Stimulated activated CD4-positive, alpha-beta T cell treated with anti-CD3 and anti-CD28 coated beads, Interleukin-4, amount 100 ng/mL, for 48 hours (primary cell): ENCODE measurements at regions not wholly inside any gene's neighbourhood (a gene's known extent, or its start where the extent isn't known, plus 50 kb on each side); places are given as distances from the start of the nearest gene placed in this dataset.

ENCODE experiments used
- DNase-seq, 2 donors: peaks; one replicate each; pipeline ENCODE4 v3.0.0-alpha.2; 2020; ENCODE audit warnings: low read depth in 2 of 2

- DNase-seq = no peak
Observed at GRCh38 chr6:145233955-145234354, 501.4 kb downstream of the EPM2A start.

- no peak for DNase-seq
Observed at GRCh38 chr6:145235207-145235606, 500.1 kb downstream of the EPM2A start.

GRCh38 chr6:145238787-145239186 lies 496.5 kb downstream of the EPM2A start:
- DNase-seq = no peak

DNA sequence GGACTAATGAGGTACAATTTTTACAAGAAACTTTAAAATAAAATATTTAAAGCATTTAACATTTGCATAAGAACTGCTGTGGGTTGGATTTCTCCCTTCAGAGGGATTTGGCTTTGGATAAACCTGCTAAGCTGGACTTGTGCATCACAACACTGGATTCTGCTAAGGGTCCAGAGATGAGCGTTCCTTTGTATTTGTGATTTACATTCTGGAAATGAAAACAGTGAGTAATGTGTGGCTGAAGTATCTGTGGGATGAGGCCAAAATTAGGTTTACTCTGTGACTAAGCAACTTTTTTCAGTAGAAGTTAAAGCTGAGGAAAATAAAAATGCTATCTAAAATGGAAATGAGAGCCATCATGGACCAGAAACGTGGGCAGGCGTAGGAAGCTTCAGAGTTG lies 494.3 kb downstream of the EPM2A start:
- no peak for DNase-seq

DNA sequence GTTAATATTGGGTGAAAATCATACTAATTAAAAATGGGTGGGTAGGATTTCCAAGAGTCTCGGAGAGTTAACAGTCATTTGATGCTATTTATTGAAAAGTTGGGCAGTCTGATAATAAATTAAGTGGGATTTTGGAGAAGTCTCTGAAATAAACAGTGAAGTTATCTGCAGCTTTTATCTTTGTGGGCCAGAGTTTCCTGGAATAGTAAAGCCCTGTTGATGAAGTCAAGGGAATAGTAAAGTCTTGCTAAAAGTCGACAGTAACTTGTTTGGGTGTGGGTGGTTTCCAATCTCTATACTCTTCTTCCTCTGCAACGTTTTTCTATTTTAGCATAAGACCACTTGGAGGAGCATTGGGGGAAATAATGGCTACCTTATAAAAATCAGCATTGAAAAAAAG lies 493.6 kb downstream of the EPM2A start:
- DNase-seq = no peak

DNA sequence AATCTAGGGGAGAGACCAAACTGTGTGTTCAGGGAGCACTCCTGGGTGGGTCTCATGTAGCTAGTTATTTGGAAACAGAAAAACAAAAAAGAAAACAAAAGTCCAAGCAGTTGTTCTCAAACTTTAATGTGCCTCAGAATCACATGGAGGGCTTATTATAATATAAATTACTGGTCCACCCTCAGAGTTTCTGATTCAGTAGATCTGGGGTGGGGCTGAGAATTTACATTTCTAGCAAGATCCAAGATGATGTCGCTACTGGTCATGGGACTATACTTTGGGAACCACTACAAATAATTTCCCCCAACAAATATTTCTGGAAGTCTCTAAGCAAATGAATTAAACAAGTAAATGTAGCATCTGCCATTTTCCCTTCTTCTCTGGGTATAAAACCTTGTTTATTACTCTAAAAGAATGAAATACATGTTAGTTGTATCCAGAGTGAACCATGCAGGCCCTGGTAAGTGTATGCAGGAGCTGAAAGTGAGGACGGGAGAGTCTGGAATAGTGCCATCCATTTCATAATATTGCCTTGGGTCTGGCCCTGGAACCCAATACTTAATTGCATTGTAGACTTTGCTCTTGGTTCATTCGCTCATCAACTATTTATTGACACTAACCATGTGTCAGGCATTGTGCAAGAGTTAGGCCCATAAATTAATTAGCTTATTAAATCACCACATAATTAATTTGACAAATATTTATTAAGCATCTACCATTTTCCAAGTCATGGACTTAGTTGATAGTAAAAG lies 490.8 kb downstream of the EPM2A start:
- no peak for DNase-seq

DNA sequence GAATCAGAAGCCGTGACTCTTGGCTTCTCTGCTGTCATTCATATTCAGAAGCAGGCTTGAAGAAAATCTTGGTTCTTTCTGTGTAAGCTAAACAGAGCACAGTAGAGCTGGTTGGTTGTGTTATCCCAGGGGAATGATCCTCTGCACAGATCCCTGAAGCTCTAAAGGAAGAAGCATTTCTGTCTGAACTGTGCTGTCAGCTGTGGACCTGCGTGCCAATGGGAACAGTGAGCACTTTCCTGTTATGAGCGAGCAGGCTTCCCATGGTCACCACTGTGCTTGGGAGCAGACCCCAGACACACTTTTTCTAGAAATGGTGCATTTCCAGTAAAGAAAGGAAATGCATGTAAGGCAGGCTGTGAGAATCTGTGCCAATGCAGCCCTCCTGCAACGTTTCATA lies 490.2 kb downstream of the EPM2A start:
- DNase-seq = no peak

DNA sequence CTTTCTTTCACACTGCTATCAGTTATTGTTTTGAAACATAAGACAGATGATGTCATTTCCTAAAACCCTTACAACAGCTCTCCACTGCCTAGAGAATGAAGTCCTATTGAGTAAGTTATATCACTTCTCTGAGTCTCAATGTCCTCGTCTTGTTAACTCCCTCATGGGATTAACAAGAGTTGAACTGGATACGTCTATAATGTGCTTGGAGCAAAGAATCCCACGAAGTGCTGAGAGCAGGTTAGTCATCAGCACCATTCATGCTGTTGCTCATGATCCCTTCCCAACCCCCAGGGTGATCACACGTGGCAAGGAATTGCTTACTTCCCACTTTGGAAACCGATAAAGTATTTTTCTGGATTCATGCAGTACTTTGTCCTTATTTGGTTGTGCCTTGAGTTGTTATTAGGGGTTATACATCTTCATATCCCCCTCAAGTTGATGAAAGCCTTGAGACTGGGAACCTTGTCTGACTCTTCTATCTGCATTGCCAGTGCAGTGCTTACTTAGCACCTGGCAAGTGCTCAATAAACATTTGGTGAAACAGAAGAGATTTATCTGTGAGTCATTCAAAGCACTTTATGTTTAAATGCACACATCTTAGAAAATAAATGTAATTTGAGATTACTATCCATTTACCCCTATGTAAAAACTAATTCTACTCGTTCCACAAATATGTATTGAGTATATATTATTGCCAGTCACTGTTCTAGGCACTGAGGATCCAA lies 487.5 kb downstream of the EPM2A start:
- no peak for DNase-seq

GRCh38 chr6:145250436-145250835 lies 484.9 kb downstream of the EPM2A start:
- no peak for DNase-seq

DNA sequence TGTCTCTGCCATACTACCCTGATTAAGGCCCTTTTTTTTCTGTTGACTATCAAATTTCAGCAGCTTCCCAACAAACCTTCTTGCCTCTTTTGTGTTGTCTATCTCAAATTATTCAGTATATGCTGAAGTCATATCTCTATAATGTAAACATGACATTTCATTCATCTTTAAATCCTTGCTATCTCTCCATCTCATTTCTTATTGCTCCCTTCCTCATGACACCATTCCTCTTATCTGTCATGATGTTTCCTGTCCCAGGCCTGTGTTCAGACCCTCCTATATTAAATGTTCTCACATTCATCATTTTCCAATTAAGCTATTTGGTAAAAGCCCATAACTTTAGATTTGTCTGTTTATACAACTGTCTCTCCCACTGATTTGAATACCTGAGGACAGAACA lies 482.6 kb downstream of the EPM2A start:
- DNase-seq = no peak

- no peak for DNase-seq
Observed at GRCh38 chr6:145254649-145255401, 480.5 kb downstream of the EPM2A start.

- DNase-seq = no peak
Observed at GRCh38 chr6:145257704-145258103, 477.6 kb downstream of the EPM2A start.

- no peak for DNase-seq
Observed at GRCh38 chr6:145258122-145258521, 477.2 kb downstream of the EPM2A start.

- DNase-seq = no peak
Observed at GRCh38 chr6:145260484-145261175, 474.7 kb downstream of the EPM2A start.

- DNase-seq = no peak
Observed at GRCh38 chr6:145261758-145262157, 473.6 kb downstream of the EPM2A start.

DNA sequence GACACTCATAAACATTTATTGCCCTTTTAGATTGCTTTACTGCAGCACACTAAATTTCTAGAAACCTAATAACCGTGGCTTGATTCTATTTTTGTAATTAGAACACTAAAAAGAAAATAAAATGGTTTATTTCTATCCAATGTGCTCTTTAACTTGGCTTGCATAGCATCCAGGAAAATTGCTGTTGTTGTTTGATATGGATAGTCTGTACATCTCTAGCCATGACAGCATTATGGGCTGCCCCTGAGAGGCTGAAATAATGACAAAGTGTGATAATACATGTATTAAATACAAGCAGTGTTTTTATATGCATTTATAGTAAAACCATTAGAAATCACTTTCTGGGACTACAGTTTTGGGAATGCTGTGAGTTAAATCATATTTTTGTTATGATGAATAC lies 472.5 kb downstream of the EPM2A start:
- DNase-seq = no peak

- DNase-seq = no peak
Observed at GRCh38 chr6:145263778-145264211, 471.5 kb downstream of the EPM2A start.

- DNase-seq = no peak
Observed at GRCh38 chr6:145266432-145267075, 468.8 kb downstream of the EPM2A start.

DNA sequence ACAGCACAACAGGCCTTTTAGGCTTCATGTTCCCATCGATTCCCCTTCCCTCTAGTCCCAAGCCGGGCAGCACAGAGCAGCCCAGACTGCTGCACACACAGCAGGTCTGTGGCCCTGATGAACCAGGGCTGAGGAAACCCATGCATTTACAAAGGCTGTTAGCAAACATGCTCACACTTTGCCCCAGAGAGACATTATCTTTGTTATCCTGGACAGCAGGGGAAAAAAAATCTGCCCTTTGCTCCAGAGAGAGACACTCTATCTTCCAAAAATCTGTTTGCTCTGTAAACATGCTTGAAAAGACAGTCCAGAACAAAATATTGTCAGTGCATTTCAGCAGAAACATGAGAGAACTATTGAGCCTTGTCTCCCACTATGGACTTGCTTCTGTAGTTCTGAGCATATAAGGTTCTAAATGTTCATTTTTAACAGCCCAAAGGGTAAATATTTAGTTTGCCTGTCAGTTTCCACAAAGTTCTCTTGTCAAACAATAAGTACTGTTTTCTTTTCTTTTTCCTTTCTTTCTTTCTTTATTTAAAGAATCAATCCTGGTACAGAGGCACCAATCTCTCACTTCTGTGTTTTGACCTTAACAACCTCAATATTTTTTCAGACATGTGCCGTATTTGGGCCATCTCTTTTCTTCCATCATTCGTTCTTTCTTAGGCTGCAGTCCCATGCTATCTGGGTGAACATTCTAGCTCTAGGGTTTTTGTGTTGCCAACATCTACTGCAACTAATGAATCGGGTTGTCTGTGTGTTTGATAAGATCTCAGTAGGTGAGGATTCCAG lies 468.0 kb downstream of the EPM2A start:
- no peak for DNase-seq

- DNase-seq = no peak
Observed at GRCh38 chr6:145270464-145270863, 464.9 kb downstream of the EPM2A start.

GRCh38 chr6:145271040-145271439 lies 464.3 kb downstream of the EPM2A start:
- no peak for DNase-seq
